Large intestine (tissue), 3 donors: ENCODE measurements at regions not wholly inside any gene's neighbourhood (a gene's known extent, or its start where the extent isn't known, plus 50 kb on each side); places are given as distances from the start of the nearest gene placed in this dataset.
"Not testable (repeated sequence)": the region's sequence is repeated elsewhere in the genome, so short reads cannot be mapped to it uniquely, and the experiment has no call there.

ENCODE experiments used
- DNase-seq, 2 donors: peaks; one replicate each; pipeline versions ENCODE4 v3.0.0 to v3.0.0-alpha.2; 2013
- H3K27ac ChIP-seq: one replicate; pipeline ENCODE4 v1.5.1; 2013; ENCODE audit warnings: low read length
- H3K27me3 ChIP-seq: 2 replicates; pipeline ENCODE4 v1.6.1; 2013; ENCODE audit warnings: low read length; ENCODE audit not compliant: control insufficient read depth, insufficient read depth
- H3K36me3 ChIP-seq: 2 replicates; pipeline ENCODE4 v1.6.1; 2013; ENCODE audit warnings: low read length; ENCODE audit not compliant: control insufficient read depth, insufficient read depth
- H3K4me1 ChIP-seq: one replicate; pipeline ENCODE4 v1.6.1; 2013; ENCODE audit warnings: low read length; ENCODE audit not compliant: control insufficient read depth, insufficient read depth
- H3K4me3 ChIP-seq: one replicate; pipeline ENCODE4 v1.5.1; 2013; ENCODE audit warnings: low read length
- H3K9me3 ChIP-seq: one replicate; pipeline ENCODE4 v1.6.1; 2013; ENCODE audit warnings: mild to moderate bottlenecking, low read depth, low read length, moderate library complexity; ENCODE audit not compliant: control insufficient read depth
- WGBS: methylation state at CpG from one replicate; pipeline ENCODE4 v1.1.5; 2013; ENCODE audit warnings: low lambda C conversion rate; ENCODE audit not compliant: insufficient coverage; 5-methylcytosine and 5-hydroxymethylcytosine counted together

DNA sequence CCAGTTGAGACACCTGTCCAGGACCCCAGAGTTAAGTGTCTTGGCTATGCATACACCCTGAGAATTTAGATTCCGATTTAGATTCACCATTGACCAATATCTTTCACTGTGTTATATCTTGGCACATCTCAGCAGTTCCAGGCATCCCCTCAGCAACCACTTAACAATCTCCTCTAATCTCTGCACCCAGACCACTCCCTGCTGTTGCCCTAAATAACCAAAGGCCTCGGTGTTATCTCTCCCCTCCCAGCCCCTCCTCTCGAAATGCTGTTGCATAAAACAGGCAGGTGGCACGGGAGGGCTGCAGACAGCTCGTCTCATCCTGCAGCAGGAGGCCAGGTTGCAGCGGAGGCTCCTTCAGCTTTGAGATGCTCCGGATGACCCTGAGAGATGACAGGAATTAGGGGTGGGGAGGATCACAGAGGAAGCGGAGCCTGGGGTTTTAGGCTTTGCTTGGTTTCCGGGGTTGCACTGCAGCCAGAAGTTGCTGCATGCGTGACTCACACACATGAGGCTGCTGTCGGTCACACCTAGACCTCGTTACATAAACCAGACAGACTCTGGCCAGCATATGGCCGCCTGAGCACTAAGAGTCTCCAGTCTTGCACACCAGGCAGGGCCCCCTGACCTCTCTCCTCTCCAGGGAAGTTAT, 210.3 kb upstream of the USP9Y start:
- Histone ChIP-seq H3K36me3 (no peaks in the 10 kb centered on the region), H3K27me3 (no peaks in the 10 kb centered on the region), H3K4me3 (no peak overlapping the region), H3K4me1 (peaks cover 4% of the 10 kb centered on the region), H3K27ac (peak overlapping the region; percentile 12), H3K9me3 (no peaks in the 10 kb centered on the region)
- peak in 1 of 2 donors; percentile 71 for DNase-seq
- WGBS = no CpG with 5 or more reads among the region's 13 CpGs

DNA sequence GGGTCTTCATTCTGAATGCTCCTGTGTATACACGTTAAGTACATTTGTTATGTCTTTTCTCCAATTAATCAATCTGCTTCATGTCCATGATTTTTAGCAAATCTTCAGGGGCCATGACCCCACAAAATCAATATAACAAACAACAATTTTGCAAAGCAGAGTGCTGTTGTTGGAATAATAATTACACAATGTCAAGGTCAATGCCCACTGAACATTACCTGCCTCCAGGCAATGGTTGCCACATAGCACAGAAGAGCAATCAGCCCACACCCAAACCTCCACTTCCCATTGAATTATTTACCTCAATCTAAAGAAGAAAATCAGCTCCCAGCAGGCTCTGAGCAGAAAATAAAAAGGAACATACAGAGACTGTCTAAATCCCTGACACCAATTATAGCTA, 208.8 kb upstream of the USP9Y start:
- Histone ChIP-seq H3K4me1 (peaks cover 4% of the 10 kb centered on the region), H3K27ac (no peak overlapping the region), H3K9me3 (no peaks in the 10 kb centered on the region), H3K27me3 (no peaks in the 10 kb centered on the region), H3K4me3 (no peak overlapping the region), H3K36me3 (no peaks in the 10 kb centered on the region)
- no CpG with 5 or more reads among the region's 1 CpG for WGBS
- no peak for DNase-seq

DNA sequence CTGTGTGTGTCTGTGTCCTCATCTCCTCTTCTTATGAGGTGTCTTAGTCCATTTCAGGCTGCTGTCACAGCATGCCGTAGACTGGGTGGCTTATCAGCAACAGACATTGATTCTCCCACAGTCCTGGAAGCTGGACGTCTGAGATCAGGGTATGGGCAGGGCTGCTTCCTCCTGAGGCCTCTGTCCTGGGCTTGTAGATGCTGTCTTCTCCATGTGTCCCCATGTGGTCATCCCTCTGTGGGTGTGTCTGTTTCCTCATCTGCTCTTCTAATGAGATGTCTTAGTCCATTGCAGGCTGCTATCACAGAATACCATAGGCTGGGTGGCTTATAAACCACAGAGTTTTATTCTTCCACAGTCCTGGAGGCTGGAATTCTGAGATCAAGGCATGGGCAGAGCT, 205.0 kb upstream of the USP9Y start:
- DNase-seq = no peak
- Histone ChIP-seq H3K27ac (no peak overlapping the region), H3K4me1 (peaks cover 4% of the 10 kb centered on the region), H3K4me3 (no peak overlapping the region), H3K36me3 (no peaks in the 10 kb centered on the region), H3K27me3 (no peaks in the 10 kb centered on the region), H3K9me3 (no peaks in the 10 kb centered on the region)
- WGBS = no CpG with 5 or more reads among the region's 2 CpGs

- no CpG with 5 or more reads among the region's 3 CpGs for WGBS
- no peak for DNase-seq
- Histone ChIP-seq H3K9me3 (no peaks in the 10 kb centered on the region), H3K4me3 (no peak overlapping the region), H3K4me1 (no peaks in the 10 kb centered on the region), H3K27ac (no peak overlapping the region), H3K36me3 (no peaks in the 10 kb centered on the region), H3K27me3 (no peaks in the 10 kb centered on the region)
Measured at GRCh38 chrY:12500096-12500495, 200.9 kb upstream of the USP9Y start.

DNA sequence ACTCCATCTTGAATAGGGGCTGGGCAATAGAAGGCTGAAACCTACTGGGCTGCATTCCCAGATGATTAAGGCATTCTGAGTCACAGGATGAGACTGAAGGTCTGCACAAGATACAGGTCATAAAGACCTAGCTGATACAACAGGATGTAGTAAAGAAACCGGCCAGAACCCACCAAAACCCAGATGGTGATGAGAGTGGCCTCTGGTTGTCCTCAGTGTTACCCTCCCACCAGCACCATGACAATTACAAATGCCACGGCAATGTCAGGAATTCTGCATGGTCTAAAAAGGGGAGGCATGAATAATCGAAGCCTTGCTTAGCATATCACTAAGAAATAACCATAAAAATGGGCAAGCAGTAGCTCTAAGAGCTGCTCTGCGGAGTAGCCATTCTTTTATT, 197.0 kb upstream of the USP9Y start:
- not testable (repeated sequence) for DNase-seq, H3K27ac ChIP-seq, H3K27me3 ChIP-seq, H3K36me3 ChIP-seq, H3K9me3 ChIP-seq, H3K4me3 ChIP-seq, H3K4me1 ChIP-seq
- WGBS = no CpG with 5 or more reads among the region's 4 CpGs

DNA sequence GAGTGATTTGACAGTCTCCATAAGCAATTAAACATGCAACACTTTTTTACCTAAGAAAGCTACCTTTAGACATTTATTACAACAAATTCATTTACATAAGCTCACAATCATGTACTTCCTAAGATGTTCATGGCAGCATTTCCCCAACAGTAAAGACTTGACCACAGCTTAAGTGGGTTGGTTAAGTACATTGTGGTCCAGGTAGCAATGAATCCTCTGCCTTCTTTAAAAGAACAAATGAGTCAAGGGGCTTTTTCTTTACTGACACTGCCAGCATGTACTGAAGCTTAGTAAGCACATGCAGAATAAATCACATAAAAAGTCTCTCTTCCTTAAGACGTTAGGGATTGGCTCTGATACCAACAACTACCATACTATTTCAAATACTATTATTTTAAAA, 183.7 kb upstream of the USP9Y start:
- no peaks in the 10 kb centered on the region for H3K27me3 ChIP-seq
- H3K27ac ChIP-seq = no peak overlapping the region
- no peaks in the 10 kb centered on the region for H3K9me3 ChIP-seq
- no peak overlapping the region for H3K4me3 ChIP-seq
- DNase-seq = no peak
- H3K36me3 ChIP-seq = no peaks in the 10 kb centered on the region
- H3K4me1 ChIP-seq = no peaks in the 10 kb centered on the region
- WGBS = no CpG with 5 or more reads among the region's 1 CpG

GRCh38 chrY:12525206-12525605, 175.8 kb upstream of the USP9Y start:
- Histone ChIP-seq H3K27ac (no peak overlapping the region), H3K4me3 (no peak overlapping the region), H3K36me3 (no peaks in the 10 kb centered on the region), H3K9me3 (no peaks in the 10 kb centered on the region), H3K27me3 (no peaks in the 10 kb centered on the region), H3K4me1 (peaks cover 3% of the 10 kb centered on the region)
- no peak for DNase-seq
- WGBS = no CpG with 5 or more reads among the region's 3 CpGs

DNA sequence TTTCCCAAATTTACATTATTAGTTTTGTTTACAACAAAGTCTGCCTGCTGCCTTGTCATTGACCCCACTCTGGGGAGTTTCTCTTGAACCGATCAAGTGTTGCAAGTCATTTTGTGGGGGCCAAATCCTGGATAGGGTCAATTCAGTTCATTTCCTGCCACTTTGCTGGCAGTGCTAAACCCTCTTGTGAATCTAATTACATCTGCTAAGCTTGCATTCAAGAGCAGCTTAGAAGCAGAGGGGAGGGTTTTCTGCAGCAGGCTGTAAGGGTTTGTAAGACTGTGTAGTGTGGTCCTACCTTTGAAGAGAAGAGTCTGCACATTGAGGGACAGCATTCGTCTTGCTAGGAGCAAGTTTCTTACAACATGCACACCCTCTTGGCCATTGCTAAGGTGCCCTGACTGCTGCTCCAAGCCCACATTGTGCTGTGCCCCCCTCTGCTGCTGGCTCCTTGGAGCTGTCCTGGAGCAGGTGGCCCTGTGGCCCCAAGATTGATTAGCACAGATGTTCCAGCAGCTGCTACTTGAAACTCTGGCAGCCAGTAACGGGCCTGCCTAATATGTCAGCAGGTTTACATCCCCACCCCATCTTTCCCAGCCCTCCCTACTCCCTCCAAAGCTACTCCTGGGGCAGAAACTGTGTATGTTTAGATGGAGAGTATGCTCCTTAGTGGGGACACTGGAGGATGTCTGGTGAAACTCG, 174.5 kb upstream of the USP9Y start:
- Histone ChIP-seq H3K4me3 (no peak overlapping the region), H3K36me3 (no peaks in the 10 kb centered on the region), H3K27me3 (no peaks in the 10 kb centered on the region), H3K9me3 (no peaks in the 10 kb centered on the region), H3K27ac (no peak overlapping the region), H3K4me1 (peaks cover 3% of the 10 kb centered on the region)
- no CpG with 5 or more reads among the region's 4 CpGs for WGBS
- no peak for DNase-seq

DNA sequence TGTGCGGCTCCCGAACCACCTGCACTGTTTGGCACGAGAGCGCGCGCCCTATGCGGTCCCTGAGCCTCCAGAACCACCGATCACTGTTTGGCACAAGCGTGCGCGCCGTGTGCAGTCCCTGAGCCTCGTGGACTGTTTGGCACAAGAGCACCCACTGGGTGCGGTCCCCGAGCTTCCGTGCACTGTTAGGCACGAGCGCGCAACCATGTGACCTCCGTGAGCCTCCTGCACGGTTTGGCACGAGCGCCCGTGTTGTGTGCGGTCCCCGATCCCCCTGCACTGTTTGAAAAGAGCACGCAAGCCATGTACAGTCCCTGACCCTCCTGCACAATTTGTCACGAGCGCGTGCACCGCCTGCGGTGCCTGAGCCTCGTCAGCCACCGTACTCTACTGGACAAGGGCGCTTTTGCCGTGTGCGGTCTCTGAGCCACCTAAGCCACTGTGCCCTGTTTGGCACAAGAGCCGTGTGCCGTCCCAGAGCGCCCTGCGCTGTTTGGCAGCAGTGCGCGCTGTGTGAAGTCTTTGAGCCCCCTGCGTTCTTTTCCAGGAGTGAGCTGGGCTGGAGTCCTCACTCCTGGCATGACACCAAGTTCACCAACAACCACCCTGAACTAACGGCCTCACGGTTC, 163.7 kb upstream of the USP9Y start:
- Histone ChIP-seq H3K36me3 (no peaks in the 10 kb centered on the region), H3K27me3 (no peaks in the 10 kb centered on the region), H3K4me3 (peak overlapping the region; percentile 10), H3K27ac (no peak overlapping the region), H3K4me1 (peaks cover 3% of the 10 kb centered on the region), H3K9me3 (no peaks in the 10 kb centered on the region)
- WGBS = no CpG with 5 or more reads among the region's 46 CpGs
- DNase-seq = peak in 1 of 2 donors; percentile 34

- Histone ChIP-seq H3K9me3 (no peaks in the 10 kb centered on the region), H3K36me3 (no peaks in the 10 kb centered on the region), H3K27ac (no peak overlapping the region), H3K4me1 (no peaks in the 10 kb centered on the region), H3K27me3 (no peaks in the 10 kb centered on the region), H3K4me3 (no peak overlapping the region)
- DNase-seq = no peak
- no CpG with 5 or more reads among the region's 9 CpGs for WGBS
Measured at GRCh38 chrY:12546746-12547420, 154.1 kb upstream of the USP9Y start.
